ENCODE measurements at regions not wholly inside any gene's neighbourhood (a gene's known extent, or its start where the extent isn't known, plus 50 kb on each side); places are given as distances from the start of the nearest gene placed in this dataset.

GRCh38 chr3:22315925-22316324 lies 564.9 kb upstream of the ZNF385D start:
- H3K4me1 Mint-ChIP-seq (ENCODE audit: unreplicated experiment): peaks cover 6% of the 10 kb centered on the region
- no peak overlapping the region for H3K27ac Mint-ChIP-seq (ENCODE audit: unreplicated experiment)
- no peak overlapping the region for H3K4me3 Mint-ChIP-seq (ENCODE audit: unreplicated experiment)
- TF ChIP-seq CTCF (IDR thresholded peaks at IDR 0.05): no peak
- no peaks in the 10 kb centered on the region for H3K27me3 Mint-ChIP-seq (ENCODE audit: unreplicated experiment)
- H3K36me3 Mint-ChIP-seq (ENCODE audit: unreplicated experiment): no peaks in the 10 kb centered on the region
- no peak for DNase-seq (ENCODE audit: extremely low spot score, unreplicated experiment)
- no peaks in the 10 kb centered on the region for H3K9me3 Mint-ChIP-seq (ENCODE audit: unreplicated experiment)

- no peak for DNase-seq (ENCODE audit: extremely low spot score, unreplicated experiment)
- no peaks in the 10 kb centered on the region for H3K9me3 Mint-ChIP-seq (ENCODE audit: unreplicated experiment)
- H3K4me1 Mint-ChIP-seq (ENCODE audit: unreplicated experiment): peaks cover 6% of the 10 kb centered on the region
- H3K36me3 Mint-ChIP-seq (ENCODE audit: unreplicated experiment): no peaks in the 10 kb centered on the region
- TF ChIP-seq CTCF (IDR thresholded peaks at IDR 0.05): no peak
- no peak overlapping the region for H3K27ac Mint-ChIP-seq (ENCODE audit: unreplicated experiment)
- H3K27me3 Mint-ChIP-seq (ENCODE audit: unreplicated experiment): no peaks in the 10 kb centered on the region
- no peak overlapping the region for H3K4me3 Mint-ChIP-seq (ENCODE audit: unreplicated experiment)
Observed at GRCh38 chr3:22318325-22318724, 567.3 kb upstream of the ZNF385D start.

- DNase-seq (ENCODE audit: extremely low spot score, unreplicated experiment): no peak
- no peaks in the 10 kb centered on the region for H3K36me3 Mint-ChIP-seq (ENCODE audit: unreplicated experiment)
Observed at GRCh38 chr3:22319446-22319845, 568.4 kb upstream of the ZNF385D start.

GRCh38 chr3:22322861-22323260 lies 571.9 kb upstream of the ZNF385D start:
- no peak for DNase-seq (ENCODE audit: extremely low spot score, unreplicated experiment)
- no peaks in the 10 kb centered on the region for H3K9me3 Mint-ChIP-seq (ENCODE audit: unreplicated experiment)
- H3K36me3 Mint-ChIP-seq (ENCODE audit: unreplicated experiment): no peaks in the 10 kb centered on the region
- H3K27me3 Mint-ChIP-seq (ENCODE audit: unreplicated experiment): no peaks in the 10 kb centered on the region
- no peak for TF ChIP-seq CTCF (IDR thresholded peaks at IDR 0.05)
- H3K4me3 Mint-ChIP-seq (ENCODE audit: unreplicated experiment): no peak overlapping the region
- no peak overlapping the region for H3K27ac Mint-ChIP-seq (ENCODE audit: unreplicated experiment)
- H3K4me1 Mint-ChIP-seq (ENCODE audit: unreplicated experiment): peaks cover 4% of the 10 kb centered on the region

More at GRCh38 chr3:22319446-22319845, 568.4 kb upstream of the ZNF385D start:
- Mint-ChIP-seq H3K27ac (ENCODE audit: unreplicated experiment) (no peak overlapping the region), H3K4me1 (ENCODE audit: unreplicated experiment) (peaks cover 6% of the 10 kb centered on the region), H3K4me3 (ENCODE audit: unreplicated experiment) (no peak overlapping the region), H3K27me3 (ENCODE audit: unreplicated experiment) (no peaks in the 10 kb centered on the region), H3K9me3 (ENCODE audit: unreplicated experiment) (no peaks in the 10 kb centered on the region)
- TF ChIP-seq CTCF (IDR thresholded peaks at IDR 0.05): no peak

GRCh38 chr3:22326305-22326704 lies 575.3 kb upstream of the ZNF385D start:
- H3K4me1 Mint-ChIP-seq (ENCODE audit: unreplicated experiment): no peaks in the 10 kb centered on the region
- H3K27me3 Mint-ChIP-seq (ENCODE audit: unreplicated experiment): peaks cover 2% of the 10 kb centered on the region
- no peak overlapping the region for H3K4me3 Mint-ChIP-seq (ENCODE audit: unreplicated experiment)
- no peak for DNase-seq (ENCODE audit: extremely low spot score, unreplicated experiment)
- H3K9me3 Mint-ChIP-seq (ENCODE audit: unreplicated experiment): no peaks in the 10 kb centered on the region
- H3K27ac Mint-ChIP-seq (ENCODE audit: unreplicated experiment): no peak overlapping the region
- no peak for TF ChIP-seq CTCF (IDR thresholded peaks at IDR 0.05)
- no peaks in the 10 kb centered on the region for H3K36me3 Mint-ChIP-seq (ENCODE audit: unreplicated experiment)
